Neural cell (in vitro differentiated cells): ENCODE measurements at regions not wholly inside any gene's neighbourhood (a gene's known extent, or its start where the extent isn't known, plus 50 kb on each side); places are given as distances from the start of the nearest gene placed in this dataset.

Experiments used
- CTCF ChIP-seq: fragments of 450-650 bp; IDR thresholded peaks from 2 replicates; pipeline ENCODE4 v1.5.1; 2014; ENCODE audit warnings: antibody characterized with exemption, mild to moderate bottlenecking, moderate library complexity; ENCODE audit not compliant: poor library complexity, severe bottlenecking
- EZH2 ChIP-seq: fragments of 200-600, 300-800 bp; shearing (Covaris generic), sonication (generic); IDR thresholded peaks from 2 replicates; pipeline ENCODE4 v1.6.1; 2014; ENCODE audit warnings: antibody characterized with exemption, low read length, borderline replicate concordance, mild to moderate bottlenecking; ENCODE audit not compliant: insufficient read depth, poor library complexity, severe bottlenecking
- POLR2AphosphoS5 ChIP-seq: IDR thresholded peaks from 2 replicates; pipeline ENCODE4 v1.6.1; 2012
- REST ChIP-seq: IDR thresholded peaks from 2 replicates; pipeline ENCODE4 v1.6.1; 2012; ENCODE audit warnings: borderline replicate concordance

- TF ChIP-seq EZH2 (no peak), CTCF (no peak), POLR2AphosphoS5 (no peak), REST (no peak)
Observed at GRCh38 chr6:11373208-11373607, 140.7 kb upstream of the NEDD9 start.
